Astrocyte (in vitro differentiated cells and primary cell): ENCODE measurements at regions not wholly inside any gene's neighbourhood (a gene's known extent, or its start where the extent isn't known, plus 50 kb on each side); places are given as distances from the start of the nearest gene placed in this dataset.

Source experiments
- EZH2 ChIP-seq: IDR thresholded peaks from 2 replicates; pipeline ENCODE4 v1.6.1; 2012; ENCODE audit warnings: mild to moderate bottlenecking, low read length, inconsistent platforms; ENCODE audit not compliant: insufficient read depth
- TF ChIP-seq, protein P1 (sequence below): IDR thresholded peaks from 2 replicates; pipeline ENCODE4 v1.5.1; 2011; ENCODE audit warnings: low read depth, mild to moderate bottlenecking, inconsistent platforms, low read length, moderate library complexity; ENCODE audit not compliant: insufficient read depth

GRCh38 chr2:236813766-236814165, 244.1 kb downstream of the ACKR3 start:
- TF ChIP-seq, protein P1, sequence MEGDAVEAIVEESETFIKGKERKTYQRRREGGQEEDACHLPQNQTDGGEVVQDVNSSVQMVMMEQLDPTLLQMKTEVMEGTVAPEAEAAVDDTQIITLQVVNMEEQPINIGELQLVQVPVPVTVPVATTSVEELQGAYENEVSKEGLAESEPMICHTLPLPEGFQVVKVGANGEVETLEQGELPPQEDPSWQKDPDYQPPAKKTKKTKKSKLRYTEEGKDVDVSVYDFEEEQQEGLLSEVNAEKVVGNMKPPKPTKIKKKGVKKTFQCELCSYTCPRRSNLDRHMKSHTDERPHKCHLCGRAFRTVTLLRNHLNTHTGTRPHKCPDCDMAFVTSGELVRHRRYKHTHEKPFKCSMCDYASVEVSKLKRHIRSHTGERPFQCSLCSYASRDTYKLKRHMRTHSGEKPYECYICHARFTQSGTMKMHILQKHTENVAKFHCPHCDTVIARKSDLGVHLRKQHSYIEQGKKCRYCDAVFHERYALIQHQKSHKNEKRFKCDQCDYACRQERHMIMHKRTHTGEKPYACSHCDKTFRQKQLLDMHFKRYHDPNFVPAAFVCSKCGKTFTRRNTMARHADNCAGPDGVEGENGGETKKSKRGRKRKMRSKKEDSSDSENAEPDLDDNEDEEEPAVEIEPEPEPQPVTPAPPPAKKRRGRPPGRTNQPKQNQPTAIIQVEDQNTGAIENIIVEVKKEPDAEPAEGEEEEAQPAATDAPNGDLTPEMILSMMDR, result no peak
- no peak for TF ChIP-seq EZH2
